ENCODE measurements at regions not wholly inside any gene's neighbourhood (a gene's known extent, or its start where the extent isn't known, plus 50 kb on each side); places are given as distances from the start of the nearest gene placed in this dataset.

DNA sequence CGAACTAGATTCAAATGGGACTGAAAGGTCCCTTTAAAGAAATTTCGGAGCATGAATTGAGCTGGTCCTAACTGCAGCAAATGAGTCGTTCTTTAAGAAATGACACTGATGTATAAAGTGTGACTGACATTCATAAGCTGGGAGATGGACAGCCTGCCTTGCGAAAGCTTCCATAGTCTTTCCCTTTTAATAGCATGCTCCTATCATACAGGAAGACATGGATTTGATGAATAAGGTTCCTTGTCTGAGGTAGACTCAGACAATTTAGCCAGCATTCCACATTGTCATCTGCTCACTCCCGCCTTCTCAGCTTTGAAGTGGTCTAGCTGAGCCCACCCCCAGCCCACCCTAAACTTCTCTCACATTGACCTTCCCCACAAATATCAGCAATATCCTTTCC, 264.9 kb downstream of the TSN start:
- TF ChIP-seq JUNB (CRISPR knock-in tag; conservative IDR thresholded peaks at IDR 0.05) (no peak), POLR2A (conservative IDR thresholded peaks at IDR 0.05) (no peak), CEBPB (tag; IDR thresholded peaks at IDR 0.05) (no peak), SRF (CRISPR knock-in tag; IDR thresholded peaks at IDR 0.05) (no peak), ZNF639 (CRISPR knock-in tag; conservative IDR thresholded peaks at IDR 0.05 in 1 of 2, IDR thresholded peaks at IDR 0.05 in 1 of 2) (no peak)
- TF ChIP-seq, protein P1, sequence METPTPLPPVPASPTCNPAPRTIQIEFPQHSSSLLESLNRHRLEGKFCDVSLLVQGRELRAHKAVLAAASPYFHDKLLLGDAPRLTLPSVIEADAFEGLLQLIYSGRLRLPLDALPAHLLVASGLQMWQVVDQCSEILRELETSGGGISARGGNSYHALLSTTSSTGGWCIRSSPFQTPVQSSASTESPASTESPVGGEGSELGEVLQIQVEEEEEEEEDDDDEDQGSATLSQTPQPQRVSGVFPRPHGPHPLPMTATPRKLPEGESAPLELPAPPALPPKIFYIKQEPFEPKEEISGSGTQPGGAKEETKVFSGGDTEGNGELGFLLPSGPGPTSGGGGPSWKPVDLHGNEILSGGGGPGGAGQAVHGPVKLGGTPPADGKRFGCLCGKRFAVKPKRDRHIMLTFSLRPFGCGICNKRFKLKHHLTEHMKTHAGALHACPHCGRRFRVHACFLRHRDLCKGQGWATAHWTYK (CRISPR knock-in tag; IDR thresholded peaks at IDR 0.05): no peak
